Activated naive CD8-positive, alpha-beta T cell treated with anti-CD3 and anti-CD28 coated beads for 36 hours (primary cell): ENCODE measurements at regions not wholly inside any gene's neighbourhood (a gene's known extent, or its start where the extent isn't known, plus 50 kb on each side); places are given as distances from the start of the nearest gene placed in this dataset.
"Not testable (repeated sequence)": the region's sequence is repeated elsewhere in the genome, so short reads cannot be mapped to it uniquely, and the experiment has no call there.

Source experiments
- DNase-seq: peaks from one replicate; pipeline ENCODE4 v3.0.0; 2021
- H3K27ac Mint-ChIP-seq: one replicate; pipeline ENCODE4 v1.8.0; 2022; ENCODE audit warnings: mild to moderate bottlenecking, moderate library complexity, mixed read lengths
- H3K27me3 Mint-ChIP-seq: one replicate; pipeline ENCODE4 v1.8.0; 2022; ENCODE audit warnings: mild to moderate bottlenecking, mixed read lengths
- H3K36me3 Mint-ChIP-seq: one replicate; pipeline ENCODE4 v1.8.0; 2021; ENCODE audit warnings: mild to moderate bottlenecking, mixed read lengths
- H3K4me1 Mint-ChIP-seq: one replicate; pipeline ENCODE4 v1.8.0; 2021; ENCODE audit warnings: mixed read lengths
- H3K4me3 Mint-ChIP-seq: one replicate; pipeline ENCODE4 v1.8.0; 2022; ENCODE audit warnings: mild to moderate bottlenecking, moderate library complexity, mixed read lengths
- H3K9me3 Mint-ChIP-seq: one replicate; pipeline ENCODE4 v1.8.0; 2022; ENCODE audit warnings: mixed read lengths

DNA sequence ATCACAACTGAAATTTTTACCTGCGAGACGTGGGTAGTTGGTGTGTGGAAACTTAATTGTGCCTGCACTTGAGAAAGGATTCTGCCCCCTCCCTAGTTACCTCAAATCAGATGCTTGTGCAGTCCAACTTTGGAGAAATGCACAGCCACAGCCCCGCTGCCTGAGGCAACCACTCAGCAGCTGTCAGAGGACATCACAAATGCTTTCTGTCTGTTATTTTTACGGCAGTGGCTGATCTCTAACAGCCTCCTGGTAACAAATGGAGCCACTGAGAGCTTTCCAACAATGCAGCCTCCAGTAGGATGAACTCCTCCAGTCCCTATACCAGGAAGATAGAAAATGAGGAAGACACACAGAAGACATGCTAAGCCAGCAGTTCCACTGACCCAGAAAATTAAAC, 712.2 kb upstream of the GHITM start:
- no peaks in the 10 kb centered on the region for H3K27me3 Mint-ChIP-seq
- H3K9me3 Mint-ChIP-seq, result peaks cover 3% of the 10 kb centered on the region
- no peak for DNase-seq
- H3K27ac Mint-ChIP-seq, result no peak overlapping the region
- no peak overlapping the region for H3K4me3 Mint-ChIP-seq
- H3K4me1 Mint-ChIP-seq, result no peaks in the 10 kb centered on the region
- no peaks in the 10 kb centered on the region for H3K36me3 Mint-ChIP-seq

DNA sequence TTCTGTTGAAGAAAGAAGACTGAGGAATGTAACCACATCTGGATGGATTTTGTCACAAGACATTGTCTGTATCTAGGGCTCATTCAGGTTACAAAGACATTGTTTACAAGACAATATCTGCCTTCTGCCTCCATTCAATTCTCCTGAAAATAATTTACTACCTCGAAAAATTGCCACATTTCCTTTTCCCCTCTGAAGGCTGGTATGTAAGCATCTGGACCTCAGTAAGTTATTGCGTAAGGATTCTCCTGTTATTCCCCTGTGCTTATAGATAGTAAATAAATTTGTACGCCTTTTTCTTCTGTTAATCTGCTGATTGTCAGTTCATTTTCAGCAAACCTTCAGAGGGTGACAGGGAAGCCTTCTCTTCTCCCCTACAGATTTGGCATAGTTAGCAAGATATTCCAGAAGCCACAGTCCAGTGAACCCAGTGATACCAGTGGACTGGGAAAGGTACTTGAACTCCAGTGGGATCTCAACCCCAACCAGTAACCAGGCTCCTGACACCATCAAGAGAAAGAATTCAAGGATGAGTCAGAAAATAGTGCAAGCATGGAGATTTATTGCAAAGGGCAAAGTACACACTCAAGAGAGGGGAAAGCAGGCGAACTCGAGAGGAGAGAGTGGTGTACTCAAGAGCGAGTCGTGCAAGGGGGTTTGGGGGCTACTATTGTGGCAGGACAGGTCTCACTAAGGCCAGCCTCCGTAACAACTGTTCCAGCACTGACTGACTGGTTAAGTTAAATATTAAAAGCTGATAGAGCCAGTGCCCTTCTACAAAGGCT, 706.9 kb upstream of the GHITM start:
- Mint-ChIP-seq H3K27ac (no peak overlapping the region), H3K4me1 (no peaks in the 10 kb centered on the region), H3K4me3 (no peak overlapping the region), H3K27me3 (no peaks in the 10 kb centered on the region), H3K36me3 (no peaks in the 10 kb centered on the region), H3K9me3 (peaks cover 5% of the 10 kb centered on the region)
- DNase-seq, result no peak

DNA sequence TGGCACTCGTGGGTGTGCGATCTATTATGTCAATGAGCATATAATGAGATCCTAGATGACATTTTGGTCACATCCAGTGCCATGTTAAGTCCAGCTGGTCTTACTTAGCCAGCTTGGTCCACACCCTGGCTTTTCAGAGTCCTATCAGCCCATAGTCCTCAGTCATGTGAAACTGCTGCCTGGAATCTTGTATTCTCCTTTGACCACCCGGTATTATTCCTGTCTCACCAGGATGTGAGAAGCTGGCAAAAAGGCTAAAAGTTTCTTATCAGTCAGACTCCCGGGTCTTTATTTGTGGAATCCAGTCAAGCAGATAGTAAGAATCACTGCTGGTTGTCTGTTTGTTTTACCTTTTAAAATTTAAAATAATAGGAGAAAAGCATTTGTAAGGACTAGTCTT, 705.6 kb upstream of the GHITM start:
- H3K9me3 Mint-ChIP-seq, result peaks cover 4% of the 10 kb centered on the region
- no peaks in the 10 kb centered on the region for H3K36me3 Mint-ChIP-seq
- no peaks in the 10 kb centered on the region for H3K4me1 Mint-ChIP-seq
- H3K4me3 Mint-ChIP-seq, result no peak overlapping the region
- no peaks in the 10 kb centered on the region for H3K27me3 Mint-ChIP-seq
- H3K27ac Mint-ChIP-seq, result no peak overlapping the region
- DNase-seq, result no peak

- peaks cover 4% of the 10 kb centered on the region for H3K9me3 Mint-ChIP-seq
- no peak for DNase-seq
- H3K27me3 Mint-ChIP-seq, result no peaks in the 10 kb centered on the region
- H3K4me1 Mint-ChIP-seq, result no peaks in the 10 kb centered on the region
- H3K36me3 Mint-ChIP-seq, result no peaks in the 10 kb centered on the region
- no peak overlapping the region for H3K27ac Mint-ChIP-seq
- no peak overlapping the region for H3K4me3 Mint-ChIP-seq
These were observed 691.3 kb upstream of the GHITM start for GRCh38 chr10:83448013-83448412.

GRCh38 chr10:83458611-83459010, 680.7 kb upstream of the GHITM start:
- H3K36me3 Mint-ChIP-seq, result no peaks in the 10 kb centered on the region
- no peak overlapping the region for H3K27ac Mint-ChIP-seq
- no peaks in the 10 kb centered on the region for H3K9me3 Mint-ChIP-seq
- H3K4me3 Mint-ChIP-seq, result no peak overlapping the region
- H3K27me3 Mint-ChIP-seq, result no peaks in the 10 kb centered on the region
- no peak for DNase-seq
- no peaks in the 10 kb centered on the region for H3K4me1 Mint-ChIP-seq

GRCh38 chr10:83459124-83459523, 680.2 kb upstream of the GHITM start:
- DNase-seq, result no peak
- H3K27ac Mint-ChIP-seq, result no peak overlapping the region
- H3K4me3 Mint-ChIP-seq, result no peak overlapping the region
- no peaks in the 10 kb centered on the region for H3K4me1 Mint-ChIP-seq
- no peaks in the 10 kb centered on the region for H3K27me3 Mint-ChIP-seq
- H3K36me3 Mint-ChIP-seq, result no peaks in the 10 kb centered on the region
- H3K9me3 Mint-ChIP-seq, result no peaks in the 10 kb centered on the region

GRCh38 chr10:83469728-83470331, 669.5 kb upstream of the GHITM start:
- Mint-ChIP-seq H3K9me3 (peaks cover 7% of the 10 kb centered on the region), H3K4me3 (no peak overlapping the region), H3K27ac (no peak overlapping the region), H3K4me1 (no peaks in the 10 kb centered on the region), H3K27me3 (no peaks in the 10 kb centered on the region), H3K36me3 (no peaks in the 10 kb centered on the region)
- DNase-seq, result no peak

- Mint-ChIP-seq H3K27me3 (no peaks in the 10 kb centered on the region), H3K27ac (no peak overlapping the region), H3K4me1 (no peaks in the 10 kb centered on the region), H3K4me3 (no peak overlapping the region), H3K9me3 (peaks cover 8% of the 10 kb centered on the region), H3K36me3 (no peaks in the 10 kb centered on the region)
- DNase-seq, result no peak
These were observed 663.1 kb upstream of the GHITM start for GRCh38 chr10:83476211-83476610.

DNA sequence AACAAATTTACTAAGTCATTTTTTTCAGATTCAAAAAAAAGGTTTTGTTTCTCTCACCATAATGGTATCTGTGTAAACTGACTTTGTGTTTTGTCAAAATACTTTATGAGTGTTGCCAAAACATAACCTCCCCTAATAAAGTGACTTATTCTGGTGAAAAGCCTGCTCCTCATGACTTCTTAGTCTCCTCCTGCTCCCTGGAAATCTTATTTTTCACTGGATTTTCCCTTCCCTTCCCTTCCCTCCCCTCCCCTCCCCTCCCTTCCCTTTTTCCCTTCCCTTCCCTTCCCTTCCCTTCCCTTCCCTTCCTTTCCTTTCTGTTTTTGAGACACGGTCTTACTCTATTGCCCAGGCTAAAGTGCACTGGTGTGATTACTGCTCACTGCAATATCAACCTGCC, 650.1 kb upstream of the GHITM start:
- Mint-ChIP-seq H3K27me3 (no peaks in the 10 kb centered on the region), H3K9me3 (peaks cover 4% of the 10 kb centered on the region)

GRCh38 chr10:83492004-83492403, 647.3 kb upstream of the GHITM start:
- Mint-ChIP-seq H3K4me1 (no peaks in the 10 kb centered on the region), H3K27me3 (no peaks in the 10 kb centered on the region), H3K4me3 (no peak overlapping the region), H3K9me3 (peaks cover 2% of the 10 kb centered on the region), H3K27ac (no peak overlapping the region), H3K36me3 (no peaks in the 10 kb centered on the region)
- no peak for DNase-seq

More for the DNA sequence above, 650.1 kb upstream of the GHITM start:
- DNase-seq, result no peak
- Mint-ChIP-seq H3K4me1 (no peaks in the 10 kb centered on the region), H3K4me3 (no peak overlapping the region), H3K27ac (no peak overlapping the region), H3K36me3 (no peaks in the 10 kb centered on the region)

GRCh38 chr10:83512681-83513080, 626.6 kb upstream of the GHITM start:
- H3K4me3 Mint-ChIP-seq, result no peak overlapping the region
- DNase-seq, result no peak
- H3K27ac Mint-ChIP-seq, result no peak overlapping the region
- H3K27me3 Mint-ChIP-seq, result no peaks in the 10 kb centered on the region
- no peaks in the 10 kb centered on the region for H3K36me3 Mint-ChIP-seq
- peaks cover 6% of the 10 kb centered on the region for H3K9me3 Mint-ChIP-seq
- no peaks in the 10 kb centered on the region for H3K4me1 Mint-ChIP-seq

GRCh38 chr10:83515001-83515400, 624.3 kb upstream of the GHITM start:
- no peak overlapping the region for H3K27ac Mint-ChIP-seq
- no peaks in the 10 kb centered on the region for H3K36me3 Mint-ChIP-seq
- H3K27me3 Mint-ChIP-seq, result no peaks in the 10 kb centered on the region
- no peak for DNase-seq
- no peaks in the 10 kb centered on the region for H3K4me1 Mint-ChIP-seq
- no peak overlapping the region for H3K4me3 Mint-ChIP-seq
- H3K9me3 Mint-ChIP-seq, result peaks cover 5% of the 10 kb centered on the region

DNA sequence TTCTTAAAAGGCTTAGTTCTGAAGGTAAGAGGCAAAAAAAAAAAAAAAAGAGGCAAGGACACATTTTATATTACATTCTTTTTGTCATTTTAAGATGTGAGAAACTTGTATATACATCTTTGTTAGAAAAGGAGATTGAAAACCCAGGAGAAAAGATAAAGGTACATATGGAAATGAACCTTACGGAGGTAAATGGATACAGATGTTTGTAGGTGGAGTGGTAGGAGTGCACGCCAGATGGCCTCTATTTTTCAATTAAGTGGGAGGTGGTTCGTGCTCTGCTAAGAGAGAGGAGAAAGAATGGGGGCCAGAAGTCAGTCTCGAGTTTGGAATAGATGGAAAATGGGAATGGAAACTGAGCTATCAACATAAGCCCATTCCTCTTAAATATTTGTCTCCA, 622.5 kb upstream of the GHITM start:
- Mint-ChIP-seq H3K27me3 (no peaks in the 10 kb centered on the region), H3K9me3 (peaks cover 6% of the 10 kb centered on the region), H3K4me3 (no peak overlapping the region), H3K4me1 (no peaks in the 10 kb centered on the region), H3K27ac (no peak overlapping the region), H3K36me3 (no peaks in the 10 kb centered on the region)
- no peak for DNase-seq

GRCh38 chr10:83517456-83517855, 621.9 kb upstream of the GHITM start:
- H3K4me1 Mint-ChIP-seq, result no peaks in the 10 kb centered on the region
- peaks cover 6% of the 10 kb centered on the region for H3K9me3 Mint-ChIP-seq
- no peaks in the 10 kb centered on the region for H3K27me3 Mint-ChIP-seq
- H3K4me3 Mint-ChIP-seq, result no peak overlapping the region
- no peak for DNase-seq
- no peaks in the 10 kb centered on the region for H3K36me3 Mint-ChIP-seq
- no peak overlapping the region for H3K27ac Mint-ChIP-seq

DNA sequence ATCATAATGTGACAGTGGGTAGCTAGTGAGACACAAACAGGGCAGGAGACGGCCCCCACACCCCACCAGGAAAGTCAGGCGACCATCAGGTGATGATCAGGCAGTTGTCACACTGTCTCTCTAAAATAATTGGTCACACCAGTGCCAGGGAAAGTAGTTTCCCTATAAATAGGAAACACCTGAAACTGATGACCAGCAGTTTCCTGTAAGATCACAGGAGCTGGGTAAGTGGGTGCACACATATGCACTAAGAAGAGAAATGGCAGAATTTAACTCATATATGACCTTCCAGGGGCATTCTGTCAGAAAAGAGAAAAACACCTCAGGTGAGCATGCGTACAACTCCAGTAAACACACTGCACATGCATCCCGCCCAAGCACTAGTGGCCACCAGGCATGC, 620.5 kb upstream of the GHITM start:
- Mint-ChIP-seq H3K9me3 (peaks cover 5% of the 10 kb centered on the region), H3K27ac (no peak overlapping the region), H3K36me3 (no peaks in the 10 kb centered on the region), H3K27me3 (no peaks in the 10 kb centered on the region), H3K4me3 (no peak overlapping the region), H3K4me1 (no peaks in the 10 kb centered on the region)
- DNase-seq, result no peak

- not testable (repeated sequence) for H3K27me3 Mint-ChIP-seq, H3K4me1 Mint-ChIP-seq, H3K9me3 Mint-ChIP-seq, H3K36me3 Mint-ChIP-seq, DNase-seq, H3K27ac Mint-ChIP-seq, H3K4me3 Mint-ChIP-seq
These were observed 618.9 kb upstream of the GHITM start for GRCh38 chr10:83520386-83520785.
